C4-2B (cell line): ENCODE measurements at regions not wholly inside any gene's neighbourhood (a gene's known extent, or its start where the extent isn't known, plus 50 kb on each side); places are given as distances from the start of the nearest gene placed in this dataset.

Experiments
- CTCF ChIP-seq: fragments of 450-650 bp; conservative IDR thresholded peaks from 2 replicates; pipeline ENCODE4 v1.5.1; 2017; ENCODE audit warnings: mild to moderate bottlenecking
- ZFX ChIP-seq: fragments of 450-650 bp; IDR thresholded peaks from 2 replicates; pipeline ENCODE4 v1.6.1; 2017

GRCh38 chr3:163622384-163622783 lies 1455.9 kb downstream of the SI start:
- TF ChIP-seq CTCF (peak; percentile 49), ZFX (no peak)
